SK-N-SH (cell line): ENCODE measurements at regions not wholly inside any gene's neighbourhood (a gene's known extent, or its start where the extent isn't known, plus 50 kb on each side); places are given as distances from the start of the nearest gene placed in this dataset.

Experiments
- CTCF ChIA-PET: fragments of 300-600, 350-600 bp; formaldehyde crosslinking; extraction: SDS; loops from one replicate; lab custom pipeline; 2021; lab: Yijun Ruan, JAX
- POLR2A ChIA-PET: fragments of 350-600 bp; sonication (Branson Sonifier 250); formaldehyde crosslinking; extraction: SDS; loops from one replicate; lab custom pipeline; 2020; ENCODE audit warnings: antibody characterized with exemption, inconsistent platforms; lab: Yijun Ruan, JAX
- DNase-seq: peaks from one replicate; pipeline ENCODE4 v3.0.0; 2012
- H2AFZ ChIP-seq: fragments of 200-600 bp; sonication (generic); 2 replicates; pipeline ENCODE4 v1.8.1; 2016; ENCODE audit warnings: antibody characterized with exemption, mild to moderate bottlenecking, low read depth
- H3F3A ChIP-seq: fragments of 200-600 bp; sonication (generic); replicated peaks from 2 replicates; pipeline ENCODE3; 2016; ENCODE audit warnings: antibody characterized with exemption, mild to moderate bottlenecking; ENCODE audit not compliant: insufficient read depth
- H3K27ac ChIP-seq, 2 experiments: fragments of 200-500 bp in 1 of 2; fragments of 200-600 bp in 1 of 2; sonication (Bioruptor generic) in 1 of 2; sonication (generic), shearing (Covaris generic) in 1 of 2; 2 replicates each; pipeline versions ENCODE4 v1.5.1 to v1.6.1; 2014 to 2016; ENCODE audit warnings: low read depth in 2 of 2, inconsistent platforms in 1 of 2, low read length in 1 of 2, mild to moderate bottlenecking in 1 of 2, mixed read lengths in 1 of 2
- H3K27me3 ChIP-seq: fragments of 200-600 bp; sonication (generic), shearing (Covaris generic); 2 replicates; pipeline ENCODE4 v1.6.1; 2016; ENCODE audit warnings: mixed run types; ENCODE audit not compliant: insufficient read depth
- H3K36me3 ChIP-seq, 2 experiments: fragments of 200-500 bp in 1 of 2; fragments of 200-600 bp in 1 of 2; sonication (Bioruptor generic) in 1 of 2; sonication (generic) in 1 of 2; replicated peaks in 1 of 2; 2 replicates each; pipeline versions ENCODE3 to v1.5.1; 2014 to 2016; ENCODE audit warnings: low read length in 1 of 2, mild to moderate bottlenecking in 1 of 2; ENCODE audit not compliant: insufficient read depth in 2 of 2, control insufficient read depth in 1 of 2
- H3K4me1 ChIP-seq, 2 experiments: fragments of 200-500 bp in 1 of 2; fragments of 200-600 bp in 1 of 2; sonication (Bioruptor generic) in 1 of 2; sonication (generic), shearing (Covaris generic) in 1 of 2; 2 replicates each; pipeline versions ENCODE4 v1.5.1 to v1.6.1; 2014 to 2016; ENCODE audit warnings: low read depth in 1 of 2, low read length in 1 of 2, mixed run types in 1 of 2; ENCODE audit not compliant: insufficient read depth in 2 of 2, control insufficient read depth in 1 of 2
- H3K4me2 ChIP-seq: fragments of 200-600 bp; sonication (generic), shearing (Covaris generic); 2 replicates; pipeline ENCODE4 v1.6.1; 2017; ENCODE audit warnings: mixed run types
- H3K4me3 ChIP-seq, 2 experiments: fragments of 200-500 bp in 1 of 2; fragments of 200-600 bp in 1 of 2; sonication (Bioruptor generic) in 1 of 2; sonication (generic), shearing (Covaris generic) in 1 of 2; 2 replicates each; pipeline versions ENCODE4 v1.5.1 to v1.8.1; 2014 to 2016; ENCODE audit warnings: low read depth in 2 of 2, inconsistent platforms in 1 of 2, low read length in 1 of 2, mild to moderate bottlenecking in 1 of 2, mixed read lengths in 1 of 2, moderate library complexity in 1 of 2
- H3K79me2 ChIP-seq: fragments of 200-600 bp; sonication (generic); 2 replicates; pipeline ENCODE4 v1.8.1; 2017; ENCODE audit warnings: mild to moderate bottlenecking; ENCODE audit not compliant: insufficient read depth
- H3K9ac ChIP-seq: fragments of 200-600 bp; sonication (generic); 2 replicates; pipeline ENCODE4 v1.6.1; 2017; ENCODE audit warnings: mixed run types
- H3K9me2 ChIP-seq: fragments of 200-600 bp; sonication (generic); 2 replicates; pipeline ENCODE4 v1.6.1; 2017; ENCODE audit warnings: mixed run types
- H3K9me3 ChIP-seq: fragments of 200-600 bp; sonication (generic); 2 replicates; pipeline ENCODE4 v1.6.1; 2017; ENCODE audit warnings: mixed run types, mild to moderate bottlenecking, moderate library complexity
- H4K20me1 ChIP-seq: fragments of 200-600 bp; sonication (generic); 2 replicates; pipeline ENCODE4 v1.6.1; 2017; ENCODE audit warnings: mild to moderate bottlenecking, mixed run types; ENCODE audit not compliant: insufficient read depth
- EZH2phosphoT487 ChIP-seq: fragments of 200-600 bp; sonication (generic); IDR thresholded peaks from 2 replicates; pipeline ENCODE4 v1.6.1; 2017; ENCODE audit warnings: low read depth, mixed run types, mild to moderate bottlenecking, antibody characterized with exemption, moderate library complexity, borderline replicate concordance
- FOXJ3 ChIP-seq: sonication (generic); formaldehyde crosslinking; IDR thresholded peaks from 2 replicates; pipeline ENCODE4 v1.5.1; 2020; ENCODE audit warnings: mild to moderate bottlenecking, missing genetic modification reagents
- GABPA ChIP-seq: IDR thresholded peaks from 2 replicates; pipeline ENCODE4 v1.4.0; 2012; ENCODE audit warnings: low read depth, mild to moderate bottlenecking
- GATA2 ChIP-seq: sonication (generic); formaldehyde crosslinking; IDR thresholded peaks from 2 replicates; pipeline ENCODE4 v1.5.0; 2020; ENCODE audit warnings: mild to moderate bottlenecking, missing genetic modification reagents
- POLR2AphosphoS5 ChIP-seq: IDR thresholded peaks from 2 replicates; pipeline ENCODE4 v1.6.1; 2012; ENCODE audit warnings: low read depth, low read length
- RAD21 ChIP-seq: IDR thresholded peaks from 2 replicates; pipeline ENCODE4 v1.6.1; 2012; ENCODE audit warnings: mild to moderate bottlenecking, low read length
- RCOR1 ChIP-seq: fragments of 150-350 bp; IDR thresholded peaks from 2 replicates; pipeline ENCODE4 v1.6.1; 2017; ENCODE audit warnings: antibody characterized with exemption, low read length
- RXRA ChIP-seq: IDR thresholded peaks from 2 replicates; pipeline ENCODE4 v1.4.0; 2012; ENCODE audit warnings: low read depth, mild to moderate bottlenecking, borderline replicate concordance
- SIN3A ChIP-seq: IDR thresholded peaks from 2 replicates; pipeline ENCODE4 v1.6.1; 2012; ENCODE audit warnings: low read depth, mild to moderate bottlenecking, low read length, moderate library complexity, borderline replicate concordance
- SMC3 ChIP-seq: IDR thresholded peaks from 2 replicates; pipeline ENCODE4 v1.6.1; 2012; ENCODE audit warnings: low read depth, low read length, improper control_type of control experiment
- TAF1 ChIP-seq: IDR thresholded peaks from 2 replicates; pipeline ENCODE4 v1.6.1; 2012; ENCODE audit warnings: low read depth, mild to moderate bottlenecking, low read length, moderate library complexity, borderline replicate concordance
- TEAD4 ChIP-seq: IDR thresholded peaks from 2 replicates; pipeline ENCODE4 v1.4.0; 2012; ENCODE audit warnings: mild to moderate bottlenecking, borderline replicate concordance; ENCODE audit not compliant: insufficient read depth
- YY1 ChIP-seq: IDR thresholded peaks from 2 replicates; pipeline ENCODE4 v1.4.0; 2012; ENCODE audit warnings: low read depth, mild to moderate bottlenecking
- WGBS: methylation state at CpG from one replicate; pipeline ENCODE4 v1.1.6; 2017; ENCODE audit warnings: low lambda C conversion rate; 5-methylcytosine and 5-hydroxymethylcytosine counted together
- TF ChIP-seq, protein P1 (sequence below): IDR thresholded peaks from 2 replicates; pipeline ENCODE4 v1.4.0; 2012; ENCODE audit warnings: low read depth, borderline replicate concordance
- TF ChIP-seq, protein P2 (sequence below): IDR thresholded peaks from 2 replicates; pipeline ENCODE4; 2012
- TF ChIP-seq, protein P3 (sequence below): fragments of 200-600 bp; sonication (generic); IDR thresholded peaks from 2 replicates; pipeline ENCODE4 v1.6.1; 2017; ENCODE audit warnings: antibody characterized with exemption, mild to moderate bottlenecking, moderate library complexity
- TF ChIP-seq, protein P4 (sequence below): IDR thresholded peaks from 2 replicates; pipeline ENCODE4 v1.4.0; 2012; ENCODE audit warnings: low read depth, borderline replicate concordance

DNA sequence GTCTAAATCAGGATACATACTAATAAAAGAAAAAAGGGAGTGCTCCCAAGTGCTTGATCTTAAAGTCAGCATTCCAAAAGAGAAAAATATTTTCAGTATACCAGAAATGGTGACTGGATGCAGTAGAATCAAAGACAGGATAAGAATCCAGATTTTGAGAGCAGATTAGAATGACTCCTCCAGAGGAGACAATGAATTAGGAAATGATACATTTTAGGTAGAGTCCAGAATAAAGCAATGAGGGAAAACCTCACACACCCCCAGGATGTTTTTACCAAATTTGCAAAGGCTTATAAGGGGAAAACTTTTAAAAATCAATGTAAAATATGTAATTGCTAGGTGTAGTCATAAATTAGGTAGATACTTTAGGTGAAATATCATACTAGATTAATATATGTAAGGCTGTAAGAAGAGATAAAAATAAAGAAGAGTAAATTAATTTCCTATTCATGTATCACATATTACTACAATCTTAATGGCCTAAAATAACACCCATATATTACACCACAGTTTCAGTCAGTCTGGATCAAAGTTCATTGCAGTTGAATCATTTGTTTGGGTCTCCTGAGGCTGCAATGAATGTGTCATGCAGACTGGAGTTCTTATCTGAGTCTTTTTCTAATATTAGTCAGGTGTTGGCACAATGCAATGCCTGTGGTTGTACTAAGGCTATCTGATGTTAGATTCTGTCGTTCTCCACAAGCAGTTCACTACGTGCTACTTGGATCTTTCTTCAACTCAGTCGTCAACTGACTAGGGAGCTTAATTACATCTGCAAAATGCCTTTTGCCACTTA, 547.8 kb upstream of the EPHA6 start:
- H3K36me3 ChIP-seq, result no peaks in the 10 kb centered on the region
- H3K27ac ChIP-seq, result no peak overlapping the region
- no peak overlapping the region for H2AFZ ChIP-seq
- no peak for DNase-seq
- no peaks in the 10 kb centered on the region for H3K9me2 ChIP-seq
- H4K20me1 ChIP-seq, result no peaks in the 10 kb centered on the region
- CTCF ChIA-PET, result interaction anchor here (1.0 kb wide), 1 partner anchor 16 kb away, joined by 3 read pairs; no protein-coding TSS in a partner anchor
- 0% methylated on average over 3 of the region's 3 CpGs for WGBS
- POLR2A ChIA-PET, result no interaction called here
- no peaks in the 10 kb centered on the region for H3K27me3 ChIP-seq
- TF ChIP-seq RXRA, result no peak
- no peak for TF ChIP-seq SIN3A
- no peak for TF ChIP-seq TEAD4
- TF ChIP-seq EZH2phosphoT487, result no peak
- TF ChIP-seq FOXJ3 (CRISPR knock-in tag), result no peak
- TF ChIP-seq, protein P1, sequence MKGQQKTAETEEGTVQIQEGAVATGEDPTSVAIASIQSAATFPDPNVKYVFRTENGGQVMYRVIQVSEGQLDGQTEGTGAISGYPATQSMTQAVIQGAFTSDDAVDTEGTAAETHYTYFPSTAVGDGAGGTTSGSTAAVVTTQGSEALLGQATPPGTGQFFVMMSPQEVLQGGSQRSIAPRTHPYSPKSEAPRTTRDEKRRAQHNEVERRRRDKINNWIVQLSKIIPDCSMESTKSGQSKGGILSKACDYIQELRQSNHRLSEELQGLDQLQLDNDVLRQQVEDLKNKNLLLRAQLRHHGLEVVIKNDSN, result no peak
- TF ChIP-seq RCOR1, result no peak
- TF ChIP-seq SMC3, result no peak
- TF ChIP-seq, protein P2, sequence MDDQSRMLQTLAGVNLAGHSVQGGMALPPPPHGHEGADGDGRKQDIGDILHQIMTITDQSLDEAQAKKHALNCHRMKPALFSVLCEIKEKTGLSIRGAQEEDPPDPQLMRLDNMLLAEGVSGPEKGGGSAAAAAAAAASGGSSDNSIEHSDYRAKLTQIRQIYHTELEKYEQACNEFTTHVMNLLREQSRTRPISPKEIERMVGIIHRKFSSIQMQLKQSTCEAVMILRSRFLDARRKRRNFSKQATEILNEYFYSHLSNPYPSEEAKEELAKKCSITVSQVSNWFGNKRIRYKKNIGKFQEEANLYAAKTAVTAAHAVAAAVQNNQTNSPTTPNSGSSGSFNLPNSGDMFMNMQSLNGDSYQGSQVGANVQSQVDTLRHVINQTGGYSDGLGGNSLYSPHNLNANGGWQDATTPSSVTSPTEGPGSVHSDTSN, result no peak
- TF ChIP-seq GABPA, result no peak
- TF ChIP-seq YY1, result no peak
- no peak for TF ChIP-seq RAD21
- TF ChIP-seq, all 33 proteins: peak for 0
- Histone ChIP-seq H3K4me2 (no peak overlapping the region), H3F3A (no peaks in the 10 kb centered on the region), H3K4me1 (no peaks in the 10 kb centered on the region), H3K9ac (no peak overlapping the region), H3K79me2 (no peaks in the 10 kb centered on the region), H3K4me3 (no peak overlapping the region), H3K9me3 (no peaks in the 10 kb centered on the region)

DNA sequence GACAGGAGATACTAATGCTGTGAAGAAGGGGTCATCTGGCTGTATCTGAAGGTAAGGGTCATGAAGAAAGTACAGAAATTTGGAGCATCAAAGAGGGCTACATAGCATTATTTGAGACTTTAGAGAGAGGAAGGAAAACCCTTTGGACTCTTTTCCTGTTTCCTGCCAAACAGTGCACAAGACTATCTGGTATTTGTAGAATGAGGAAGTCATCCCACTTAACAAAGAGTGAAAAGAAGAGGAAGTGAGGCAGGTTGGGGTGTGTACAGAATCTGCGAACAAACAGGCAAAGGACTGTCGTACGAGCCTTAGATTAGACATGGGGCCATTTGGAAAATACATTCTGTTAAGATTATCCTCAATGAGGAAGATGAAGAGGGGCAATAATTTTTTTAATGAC, 546.8 kb upstream of the EPHA6 start:
- Histone ChIP-seq H3K27me3 (no peaks in the 10 kb centered on the region), H3K9me2 (no peaks in the 10 kb centered on the region), H3K4me1 (no peaks in the 10 kb centered on the region), H3K27ac (no peak overlapping the region), H3K79me2 (no peaks in the 10 kb centered on the region), H3K9me3 (no peaks in the 10 kb centered on the region), H4K20me1 (no peaks in the 10 kb centered on the region), H2AFZ (no peak overlapping the region), H3F3A (no peaks in the 10 kb centered on the region), H3K4me3 (no peak overlapping the region), H3K9ac (no peak overlapping the region), H3K4me2 (no peak overlapping the region), H3K36me3 (no peaks in the 10 kb centered on the region)
- DNase-seq, result no peak
- ChIA-PET POLR2A (no interaction called here), CTCF (interaction anchor here (1.0 kb wide), 1 partner anchor 15 kb away, joined by 3 read pairs; no protein-coding TSS in a partner anchor)
- TF ChIP-seq GATA2 (no peak), TAF1 (no peak), POLR2AphosphoS5 (no peak)
- TF ChIP-seq, protein P1, result no peak
- TF ChIP-seq, protein P3, sequence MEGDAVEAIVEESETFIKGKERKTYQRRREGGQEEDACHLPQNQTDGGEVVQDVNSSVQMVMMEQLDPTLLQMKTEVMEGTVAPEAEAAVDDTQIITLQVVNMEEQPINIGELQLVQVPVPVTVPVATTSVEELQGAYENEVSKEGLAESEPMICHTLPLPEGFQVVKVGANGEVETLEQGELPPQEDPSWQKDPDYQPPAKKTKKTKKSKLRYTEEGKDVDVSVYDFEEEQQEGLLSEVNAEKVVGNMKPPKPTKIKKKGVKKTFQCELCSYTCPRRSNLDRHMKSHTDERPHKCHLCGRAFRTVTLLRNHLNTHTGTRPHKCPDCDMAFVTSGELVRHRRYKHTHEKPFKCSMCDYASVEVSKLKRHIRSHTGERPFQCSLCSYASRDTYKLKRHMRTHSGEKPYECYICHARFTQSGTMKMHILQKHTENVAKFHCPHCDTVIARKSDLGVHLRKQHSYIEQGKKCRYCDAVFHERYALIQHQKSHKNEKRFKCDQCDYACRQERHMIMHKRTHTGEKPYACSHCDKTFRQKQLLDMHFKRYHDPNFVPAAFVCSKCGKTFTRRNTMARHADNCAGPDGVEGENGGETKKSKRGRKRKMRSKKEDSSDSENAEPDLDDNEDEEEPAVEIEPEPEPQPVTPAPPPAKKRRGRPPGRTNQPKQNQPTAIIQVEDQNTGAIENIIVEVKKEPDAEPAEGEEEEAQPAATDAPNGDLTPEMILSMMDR, result no peak
- TF ChIP-seq, protein P4, sequence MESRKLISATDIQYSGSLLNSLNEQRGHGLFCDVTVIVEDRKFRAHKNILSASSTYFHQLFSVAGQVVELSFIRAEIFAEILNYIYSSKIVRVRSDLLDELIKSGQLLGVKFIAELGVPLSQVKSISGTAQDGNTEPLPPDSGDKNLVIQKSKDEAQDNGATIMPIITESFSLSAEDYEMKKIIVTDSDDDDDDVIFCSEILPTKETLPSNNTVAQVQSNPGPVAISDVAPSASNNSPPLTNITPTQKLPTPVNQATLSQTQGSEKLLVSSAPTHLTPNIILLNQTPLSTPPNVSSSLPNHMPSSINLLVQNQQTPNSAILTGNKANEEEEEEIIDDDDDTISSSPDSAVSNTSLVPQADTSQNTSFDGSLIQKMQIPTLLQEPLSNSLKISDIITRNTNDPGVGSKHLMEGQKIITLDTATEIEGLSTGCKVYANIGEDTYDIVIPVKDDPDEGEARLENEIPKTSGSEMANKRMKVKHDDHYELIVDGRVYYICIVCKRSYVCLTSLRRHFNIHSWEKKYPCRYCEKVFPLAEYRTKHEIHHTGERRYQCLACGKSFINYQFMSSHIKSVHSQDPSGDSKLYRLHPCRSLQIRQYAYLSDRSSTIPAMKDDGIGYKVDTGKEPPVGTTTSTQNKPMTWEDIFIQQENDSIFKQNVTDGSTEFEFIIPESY, result no peak
- 9% methylated on average over 3 of the region's 3 CpGs for WGBS
